ENCODE measurements at regions not wholly inside any gene's neighbourhood (a gene's known extent, or its start where the extent isn't known, plus 50 kb on each side); places are given as distances from the start of the nearest gene placed in this dataset.
"Not testable (repeated sequence)": the region's sequence is repeated elsewhere in the genome, so short reads cannot be mapped to it uniquely, and the experiment has no call there.

DNA sequence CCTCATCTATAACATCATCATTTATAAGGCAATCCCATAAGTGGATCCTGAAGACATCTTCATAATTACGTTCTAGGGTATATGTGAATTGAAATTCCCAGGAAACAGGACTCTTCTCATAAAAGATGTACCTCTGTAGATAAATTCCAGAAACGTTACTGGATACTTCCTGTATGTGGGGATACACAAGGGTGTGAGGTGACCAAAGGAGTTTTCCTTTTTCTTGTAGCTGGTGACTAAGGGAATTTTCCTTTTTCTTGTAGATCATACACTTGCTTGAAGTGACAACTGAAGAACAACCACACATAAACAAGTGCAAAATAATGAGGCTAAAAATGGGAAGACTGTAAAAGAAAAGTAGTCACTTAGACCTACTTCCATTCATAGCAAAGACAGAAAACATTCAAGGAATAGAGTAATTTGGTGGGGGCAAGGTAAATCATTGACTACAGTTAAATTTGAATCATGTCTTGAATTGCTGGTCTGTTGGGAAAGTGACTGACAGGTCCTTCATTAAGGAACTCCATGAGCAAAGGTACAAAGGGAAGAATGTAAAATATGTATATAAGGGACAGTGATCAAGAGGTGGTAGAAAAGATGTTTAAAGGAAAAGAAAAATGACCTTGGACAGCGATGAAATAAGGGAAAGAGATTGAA lies 53.2 kb upstream of the UBE2E3 start:
- DNase-seq, result no peak

DNA sequence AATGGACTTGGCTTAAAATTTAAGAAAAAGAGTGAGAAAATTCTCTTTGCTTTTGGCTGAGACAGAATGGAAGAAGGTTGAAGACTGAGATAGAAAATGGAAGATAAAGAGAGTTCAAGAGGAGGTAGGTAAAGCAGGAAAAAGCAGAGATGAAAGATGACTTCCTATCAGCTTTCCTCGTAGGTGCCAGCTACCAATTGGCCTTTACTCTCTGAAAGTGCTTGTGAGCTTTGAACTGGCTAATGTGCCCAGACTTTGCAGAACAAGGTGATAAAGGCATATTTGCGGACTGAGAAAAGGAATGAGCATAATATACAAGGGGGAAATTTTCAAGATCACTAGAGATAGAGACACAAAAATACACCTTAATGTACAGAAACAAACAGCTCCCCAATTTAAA lies 54.7 kb upstream of the UBE2E3 start:
- no peak for DNase-seq

- DNase-seq, result no peak
Observed at GRCh38 chr2:180924063-180924462, 56.3 kb upstream of the UBE2E3 start.

- no peak for DNase-seq
Observed at GRCh38 chr2:180910831-180911665, 69.4 kb upstream of the UBE2E3 start.

- no peak for DNase-seq
Observed at GRCh38 chr2:180907731-180908130, 72.7 kb upstream of the UBE2E3 start.

DNA sequence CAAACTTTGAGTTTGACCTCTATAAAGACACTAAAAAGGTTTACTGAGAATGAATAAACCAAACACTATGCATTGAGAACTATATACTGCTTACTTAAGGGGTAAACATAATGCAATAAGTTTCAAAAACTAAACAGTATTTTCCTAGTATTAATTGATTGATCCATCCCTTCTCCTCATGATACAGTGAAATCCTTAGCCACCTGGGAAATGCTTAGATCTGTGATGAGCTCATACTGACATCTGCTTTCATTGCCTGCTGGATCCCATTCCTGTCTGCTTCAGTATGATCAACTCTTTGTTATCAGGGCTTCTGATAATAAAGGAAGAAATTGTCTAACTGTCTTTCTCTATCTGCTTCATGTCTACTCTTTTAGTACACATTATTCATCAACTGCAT lies 74.9 kb upstream of the UBE2E3 start:
- DNase-seq, result no peak

DNA sequence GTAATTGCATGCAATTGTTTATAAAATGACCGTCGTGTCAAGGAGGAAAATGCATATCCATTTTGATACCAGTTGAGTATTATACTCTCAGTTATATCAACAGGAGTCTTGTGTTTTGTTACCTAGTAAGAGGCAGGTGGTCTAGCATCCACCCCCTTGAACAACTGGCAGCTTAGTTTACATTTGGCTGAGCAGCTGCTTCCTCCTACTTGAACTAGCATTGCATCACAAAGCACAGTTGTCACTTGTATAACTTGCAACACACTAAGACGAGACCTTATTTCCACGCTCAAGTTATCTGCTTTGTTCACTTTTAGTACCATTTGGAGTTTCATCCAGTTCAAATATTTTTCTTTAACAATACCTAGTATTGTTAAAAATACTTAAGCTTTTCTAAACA lies 75.4 kb upstream of the UBE2E3 start:
- DNase-seq, result no peak

GRCh38 chr2:180901331-180901730 lies 79.1 kb upstream of the UBE2E3 start:
- DNase-seq, result no peak

DNA sequence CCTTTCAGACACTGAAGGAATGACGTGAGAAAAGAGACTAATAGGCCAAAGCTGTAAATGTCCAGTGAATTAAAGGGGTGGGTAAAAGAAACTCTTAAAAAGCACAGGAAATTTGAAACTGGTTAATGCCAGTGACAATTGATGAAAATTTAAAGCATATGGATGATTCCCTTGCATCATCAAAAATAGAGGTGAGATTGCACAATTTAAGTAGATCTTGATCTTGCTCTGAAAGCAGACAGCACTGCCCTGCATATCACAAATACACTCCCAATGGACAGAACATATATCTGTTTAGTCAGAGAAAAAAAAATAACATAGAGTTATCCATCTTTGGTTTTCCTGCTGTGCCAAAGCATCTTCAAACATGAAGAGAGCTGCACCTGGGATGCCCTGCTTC lies 86.7 kb upstream of the UBE2E3 start:
- no peak for DNase-seq

DNA sequence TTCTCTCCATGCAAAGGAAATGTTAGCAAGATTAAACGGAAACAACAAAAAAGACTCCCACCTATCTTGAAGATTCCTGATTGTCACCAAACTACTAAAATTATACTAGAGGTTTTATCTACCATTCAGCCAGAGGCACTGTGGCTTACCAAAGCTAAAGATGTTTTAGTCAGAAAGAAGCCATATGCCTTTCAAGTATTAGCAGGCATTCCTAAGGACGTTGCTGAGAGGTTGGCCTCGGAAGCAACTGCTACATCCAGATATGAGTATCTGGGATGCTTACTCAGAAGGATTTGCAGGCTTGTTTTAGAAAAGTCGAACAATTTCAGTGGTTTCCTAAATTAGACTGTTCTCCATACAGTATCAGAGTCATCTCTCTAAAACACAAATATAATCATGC lies 88.3 kb upstream of the UBE2E3 start:
- DNase-seq, result no peak

DNA sequence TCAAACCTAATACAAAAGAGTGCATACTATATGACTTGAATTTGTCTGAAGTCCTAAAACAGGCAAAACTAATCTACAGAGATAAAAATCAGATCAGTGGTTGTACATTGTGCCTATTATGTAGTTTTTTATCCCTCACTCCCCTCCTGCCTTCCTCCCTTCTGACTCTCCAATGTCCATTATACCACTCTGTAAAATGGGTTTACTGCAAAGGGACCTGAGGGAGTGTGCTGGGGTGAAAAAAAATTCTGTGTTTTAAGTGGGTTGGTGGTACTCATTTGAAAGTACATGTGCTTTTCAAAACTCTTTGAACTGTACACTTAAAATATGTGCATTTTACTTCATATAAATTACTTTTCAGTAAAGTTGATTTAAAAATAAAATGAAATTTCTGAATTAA lies 89.0 kb upstream of the UBE2E3 start:
- DNase-seq, result no peak

GRCh38 chr2:180890781-180891180 lies 89.6 kb upstream of the UBE2E3 start:
- no peak for DNase-seq

DNA sequence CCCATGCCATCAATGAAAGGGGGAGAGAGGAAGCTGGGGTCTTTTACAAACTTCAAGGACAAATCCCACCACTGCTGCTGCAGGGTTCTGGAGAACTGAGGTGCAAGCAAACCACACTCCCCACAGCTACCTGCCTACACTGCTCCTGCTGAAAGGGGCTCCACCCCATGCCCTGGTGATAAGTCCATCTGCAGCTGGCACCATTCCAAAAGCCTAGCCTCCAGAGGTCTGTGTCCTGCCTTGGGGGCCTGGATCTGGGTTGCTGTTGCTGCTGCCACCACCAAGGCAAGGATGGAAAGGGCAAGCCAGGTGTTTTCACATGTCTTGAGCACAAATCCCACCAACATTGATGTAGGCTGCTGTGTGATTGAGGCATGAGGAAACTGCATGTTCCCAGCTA lies 97.4 kb upstream of the UBE2E3 start:
- no peak for DNase-seq

GRCh38 chr2:180876506-180876905 lies 103.9 kb upstream of the UBE2E3 start:
- DNase-seq, result no peak

DNA sequence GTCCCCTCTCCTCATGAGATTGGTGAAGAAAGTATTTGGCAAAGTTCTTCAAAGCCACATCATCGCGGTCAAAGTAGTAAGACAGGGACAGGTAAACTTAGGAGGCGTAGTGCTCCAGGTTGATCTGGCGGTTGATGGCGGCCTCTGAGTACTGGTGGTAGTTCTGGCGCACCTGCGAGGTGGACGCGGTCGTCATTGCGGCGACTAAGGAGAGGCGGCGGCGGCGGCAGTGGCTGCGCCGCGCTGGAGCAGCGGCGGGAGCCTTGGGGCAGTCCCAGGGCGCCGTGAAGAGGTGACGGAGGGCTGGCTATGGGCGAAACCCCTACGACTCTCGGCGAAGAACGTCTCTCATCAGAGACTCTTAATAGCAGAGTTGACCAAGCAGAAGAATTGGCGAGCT lies 107.2 kb upstream of the UBE2E3 start:
- no peak for DNase-seq

GRCh38 chr2:180872781-180873180 lies 107.6 kb upstream of the UBE2E3 start:
- DNase-seq, result not testable (repeated sequence)

- no peak for DNase-seq
Observed at GRCh38 chr2:180872255-180872654, 108.2 kb upstream of the UBE2E3 start.

GRCh38 chr2:180871649-180872048 lies 108.8 kb upstream of the UBE2E3 start:
- no peak for DNase-seq

DNA sequence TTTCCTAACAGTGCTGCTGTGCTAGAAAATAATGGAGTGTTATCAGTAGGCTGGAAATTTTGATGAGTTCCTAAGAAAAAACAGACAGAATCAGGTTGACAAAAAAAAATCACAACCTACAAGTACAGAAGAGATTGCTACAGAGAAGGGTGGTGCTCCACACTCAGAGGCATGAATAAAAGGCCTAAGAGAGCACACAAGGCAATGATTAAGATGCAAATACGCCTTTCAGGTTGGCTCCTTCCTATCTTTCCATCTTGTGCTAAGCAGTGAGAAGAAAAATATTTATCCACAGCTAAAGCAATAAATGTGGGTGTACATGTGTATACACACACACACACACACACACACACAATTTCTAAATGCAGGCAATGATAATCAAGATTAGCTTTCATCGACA lies 130.6 kb upstream of the UBE2E3 start:
- no peak for DNase-seq

GRCh38 chr2:180848393-180848792 lies 132.0 kb upstream of the UBE2E3 start:
- no peak for DNase-seq

DNA sequence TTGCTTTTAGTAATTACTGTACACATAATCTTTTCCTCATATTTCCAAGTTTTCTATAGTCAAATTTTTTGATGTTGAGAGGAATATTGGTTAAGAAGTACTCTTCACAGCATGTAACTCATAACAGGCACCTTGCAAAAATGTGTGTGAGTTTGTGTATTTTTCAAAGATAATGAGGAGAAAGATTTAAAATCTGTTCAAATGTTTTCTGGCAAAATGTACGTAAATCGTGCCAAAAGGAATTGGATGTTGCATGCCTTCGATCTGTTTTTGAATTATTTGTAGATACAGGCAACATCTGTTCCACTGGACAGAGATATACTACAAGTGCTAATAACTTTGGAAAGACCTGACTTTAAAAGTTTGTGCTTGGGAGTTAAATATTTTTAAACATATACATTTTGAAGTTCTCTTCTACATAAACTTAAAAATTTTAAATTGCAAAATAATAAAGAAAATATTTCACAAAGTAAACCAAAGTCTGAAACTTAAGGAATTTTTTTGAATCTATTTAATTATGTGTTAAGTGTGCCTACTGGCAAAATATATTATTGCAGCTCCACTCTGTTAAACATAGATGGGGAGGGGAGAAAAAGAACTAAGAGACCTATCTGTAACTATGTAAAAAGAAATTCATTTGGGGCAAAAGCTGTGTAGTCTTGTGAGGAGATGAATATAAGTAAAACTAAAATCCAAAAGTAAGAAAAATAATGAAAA lies 133.5 kb upstream of the UBE2E3 start:
- no peak for DNase-seq

- DNase-seq, result no peak
Observed at GRCh38 chr2:180842461-180842860, 137.9 kb upstream of the UBE2E3 start.

DNA sequence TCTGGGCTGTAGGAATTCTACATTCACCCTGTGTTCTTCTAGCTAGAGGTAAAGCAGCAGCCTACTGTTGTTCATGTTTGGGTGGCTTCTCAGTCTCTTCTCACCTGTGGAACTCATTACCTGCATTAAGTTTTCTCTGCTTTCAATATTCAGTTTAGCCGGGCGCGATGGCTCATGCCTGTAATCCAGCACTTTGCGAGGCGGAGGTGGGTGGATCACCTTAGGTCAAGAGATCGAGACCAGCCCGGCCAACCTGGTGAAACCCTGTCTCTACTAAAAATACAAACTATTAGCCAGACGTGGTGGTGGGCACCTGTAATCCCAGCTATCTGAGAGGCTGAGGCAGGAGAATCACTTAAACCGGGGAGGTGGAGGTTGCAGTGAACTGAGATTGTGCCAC lies 139.8 kb upstream of the UBE2E3 start:
- no peak for DNase-seq

DNA sequence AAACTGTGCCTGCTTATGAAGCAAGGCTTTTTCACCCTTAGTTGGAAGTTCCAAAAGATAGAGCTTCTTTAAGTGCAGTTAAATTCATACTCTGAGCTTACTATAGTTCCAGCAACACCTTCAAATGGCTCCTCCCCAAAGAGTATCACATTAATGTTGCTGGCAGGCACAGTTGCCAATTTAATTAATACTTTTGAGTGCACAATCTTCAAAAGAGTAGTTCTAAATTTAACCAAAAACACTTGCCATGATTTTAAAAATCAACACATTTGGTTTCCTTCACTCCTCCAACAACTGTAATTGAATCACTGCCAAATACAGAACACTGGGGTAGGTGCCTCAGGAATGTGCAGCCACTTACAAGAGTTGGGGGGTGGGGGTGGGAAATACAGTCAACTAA lies 150.6 kb upstream of the UBE2E3 start:
- DNase-seq, result no peak

Measured in 8988T (cell line).